ENCODE measurements at regions not wholly inside any gene's neighbourhood (a gene's known extent, or its start where the extent isn't known, plus 50 kb on each side); places are given as distances from the start of the nearest gene placed in this dataset.

- ATAC-seq (ENCODE audit: low read depth) (no peak), DNase-seq (no peak)
- Mint-ChIP-seq H3K4me3 (no peak overlapping the region), H3K9me3 (peaks cover 2% of the 10 kb centered on the region), H3K27ac (no peak overlapping the region), H3K4me1 (no peaks in the 10 kb centered on the region), H3K36me3 (ENCODE audit: low read depth) (no peaks in the 10 kb centered on the region), H3K27me3 (no peaks in the 10 kb centered on the region)
- TF ChIP-seq, protein P1, sequence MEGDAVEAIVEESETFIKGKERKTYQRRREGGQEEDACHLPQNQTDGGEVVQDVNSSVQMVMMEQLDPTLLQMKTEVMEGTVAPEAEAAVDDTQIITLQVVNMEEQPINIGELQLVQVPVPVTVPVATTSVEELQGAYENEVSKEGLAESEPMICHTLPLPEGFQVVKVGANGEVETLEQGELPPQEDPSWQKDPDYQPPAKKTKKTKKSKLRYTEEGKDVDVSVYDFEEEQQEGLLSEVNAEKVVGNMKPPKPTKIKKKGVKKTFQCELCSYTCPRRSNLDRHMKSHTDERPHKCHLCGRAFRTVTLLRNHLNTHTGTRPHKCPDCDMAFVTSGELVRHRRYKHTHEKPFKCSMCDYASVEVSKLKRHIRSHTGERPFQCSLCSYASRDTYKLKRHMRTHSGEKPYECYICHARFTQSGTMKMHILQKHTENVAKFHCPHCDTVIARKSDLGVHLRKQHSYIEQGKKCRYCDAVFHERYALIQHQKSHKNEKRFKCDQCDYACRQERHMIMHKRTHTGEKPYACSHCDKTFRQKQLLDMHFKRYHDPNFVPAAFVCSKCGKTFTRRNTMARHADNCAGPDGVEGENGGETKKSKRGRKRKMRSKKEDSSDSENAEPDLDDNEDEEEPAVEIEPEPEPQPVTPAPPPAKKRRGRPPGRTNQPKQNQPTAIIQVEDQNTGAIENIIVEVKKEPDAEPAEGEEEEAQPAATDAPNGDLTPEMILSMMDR (IDR thresholded peaks at IDR 0.05), result no peak
- POLR2A ChIA-PET, result no interaction called here
- intact Hi-C loops (cut with micrococcal nuclease), result no loop called here
- CTCF ChIA-PET, result no interaction called here
These were observed 111.8 kb upstream of the ADAMTS9 start for GRCh38 chr3:64799606-64800005.

GRCh38 chr3:64798316-64798715 is 110.5 kb upstream of the ADAMTS9 start:
- TF ChIP-seq, protein P1 (IDR thresholded peaks at IDR 0.05), result no peak
- intact Hi-C loops (cut with micrococcal nuclease), result no loop called here
- Mint-ChIP-seq H3K9me3 (peaks cover 2% of the 10 kb centered on the region), H3K27me3 (no peaks in the 10 kb centered on the region), H3K36me3 (ENCODE audit: low read depth) (no peaks in the 10 kb centered on the region), H3K4me1 (no peaks in the 10 kb centered on the region), H3K4me3 (no peak overlapping the region), H3K27ac (no peak overlapping the region)
- ATAC-seq (ENCODE audit: low read depth) (no peak), DNase-seq (no peak)
- CTCF ChIA-PET, result no interaction called here
- POLR2A ChIA-PET, result no interaction called here

- Mint-ChIP-seq H3K36me3 (ENCODE audit: low read depth) (no peaks in the 10 kb centered on the region), H3K9me3 (peaks cover 2% of the 10 kb centered on the region), H3K27ac (no peak overlapping the region), H3K4me3 (no peak overlapping the region), H3K27me3 (no peaks in the 10 kb centered on the region), H3K4me1 (no peaks in the 10 kb centered on the region)
- POLR2A ChIA-PET, result no interaction called here
- no peak for ATAC-seq (ENCODE audit: low read depth)
- intact Hi-C loops (cut with micrococcal nuclease), result no loop called here
- TF ChIP-seq, protein P1 (IDR thresholded peaks at IDR 0.05), result no peak
- DNase-seq, result no peak
- CTCF ChIA-PET, result no interaction called here
These were observed 109.0 kb upstream of the ADAMTS9 start for GRCh38 chr3:64796607-64797399.

DNA sequence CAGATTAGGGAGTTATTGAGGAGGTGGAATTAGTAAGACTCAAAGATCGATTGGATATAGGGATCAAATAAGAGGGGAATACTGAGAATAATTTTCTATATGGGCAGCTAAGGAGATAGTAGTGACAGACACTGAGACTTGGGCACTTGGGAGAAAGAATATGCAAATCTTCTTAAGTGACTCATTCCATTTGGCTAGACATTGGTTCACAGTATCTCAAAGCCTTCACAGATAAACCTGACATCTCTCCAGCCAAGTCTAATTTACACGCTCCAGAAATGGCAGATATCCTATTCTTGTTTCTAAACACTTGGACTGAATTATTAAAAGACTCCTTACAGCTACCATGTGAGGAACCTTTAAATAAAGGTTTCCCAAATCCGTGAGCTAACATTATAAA is 104.6 kb upstream of the ADAMTS9 start:
- no peaks in the 10 kb centered on the region for H3K36me3 Mint-ChIP-seq (ENCODE audit: low read depth)
- intact Hi-C loops (cut with micrococcal nuclease), result no loop called here
- no peak for DNase-seq
- no peak for ATAC-seq (ENCODE audit: low read depth)
- CTCF ChIA-PET, result no interaction called here
- H3K9me3 Mint-ChIP-seq, result no peaks in the 10 kb centered on the region
- no peak overlapping the region for H3K4me3 Mint-ChIP-seq
- POLR2A ChIA-PET, result no interaction called here
- H3K27me3 Mint-ChIP-seq, result no peaks in the 10 kb centered on the region
- TF ChIP-seq, protein P1 (IDR thresholded peaks at IDR 0.05), result no peak
- no peak overlapping the region for H3K27ac Mint-ChIP-seq
- H3K4me1 Mint-ChIP-seq, result no peaks in the 10 kb centered on the region

DNA sequence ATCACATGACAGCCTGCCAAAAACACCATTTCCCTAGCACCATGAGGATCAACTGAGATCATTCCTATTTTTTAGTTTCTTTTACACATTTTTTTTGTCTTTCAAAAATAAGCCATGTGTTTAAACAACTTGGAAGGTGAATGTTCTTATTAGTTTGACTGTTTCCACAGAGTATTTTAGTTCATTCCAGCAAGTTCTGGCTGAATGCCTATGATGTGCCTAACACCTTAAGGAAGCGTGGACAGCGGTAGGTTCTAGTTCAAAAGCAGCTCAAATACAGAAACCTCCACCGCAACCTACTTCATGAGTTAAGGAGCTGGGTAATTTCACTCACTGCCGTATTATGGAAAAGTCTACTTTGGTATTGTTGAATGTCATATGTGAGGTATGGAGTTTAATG is 101.3 kb upstream of the ADAMTS9 start:
- H3K4me3 Mint-ChIP-seq, result no peak overlapping the region
- intact Hi-C loops (cut with micrococcal nuclease), result no loop called here
- ChIA-PET CTCF (no interaction called here), POLR2A (no interaction called here)
- H3K27me3 Mint-ChIP-seq, result no peaks in the 10 kb centered on the region
- no peak for ATAC-seq (ENCODE audit: low read depth)
- DNase-seq, result no peak
- TF ChIP-seq, protein P1 (IDR thresholded peaks at IDR 0.05), result no peak
- no peaks in the 10 kb centered on the region for H3K36me3 Mint-ChIP-seq (ENCODE audit: low read depth)
- H3K9me3 Mint-ChIP-seq, result peaks cover 5% of the 10 kb centered on the region
- no peak overlapping the region for H3K27ac Mint-ChIP-seq
- no peaks in the 10 kb centered on the region for H3K4me1 Mint-ChIP-seq
